ENCODE measurements at regions not wholly inside any gene's neighbourhood (a gene's known extent, or its start where the extent isn't known, plus 50 kb on each side); places are given as distances from the start of the nearest gene placed in this dataset.

GRCh38 chr7:25754333-25754732 is 397.7 kb upstream of the NFE2L3 start:
- Histone ChIP-seq H3K9ac (ENCODE audit: low read length) (no peak overlapping the region), H2AFZ (ENCODE audit: insufficient read depth, low read depth, low read length, poor library complexity, severe bottlenecking) (no peak overlapping the region), H3K4me2 (replicated peaks; ENCODE audit: low read depth, low read length, poor library complexity, severe bottlenecking) (no peak overlapping the region), H3K36me3 (replicated peaks in 1 of 2; ENCODE audit: control extremely low read depth in 1 of 2, control insufficient read depth in 1 of 2, extremely low read depth in 1 of 2, insufficient read depth in 2 of 2, low read length in 1 of 2) (no peaks in the 10 kb centered on the region), H3K4me1 (ENCODE audit: control insufficient read depth in 2 of 2, insufficient read depth in 2 of 2, low read length in 2 of 2) (no peaks in the 10 kb centered on the region), H3K9me3 (ENCODE audit: control extremely low read depth in 1 of 3, control insufficient read depth in 2 of 3, insufficient read depth in 1 of 3, low read length in 2 of 3) (no peaks in the 10 kb centered on the region), H3K27ac (ENCODE audit: low read length in 2 of 2) (no peak overlapping the region), H3K4me3 (ENCODE audit: control extremely low read depth in 1 of 5, extremely low read depth in 1 of 5, insufficient read depth in 1 of 5, low read depth in 2 of 5, low read length in 4 of 5) (no peak overlapping the region), H4K20me1 (ENCODE audit: control insufficient read depth, insufficient read depth, low read length, poor library complexity, severe bottlenecking) (no peaks in the 10 kb centered on the region), H3K79me2 (ENCODE audit: control insufficient read depth, insufficient read depth, low read length) (no peaks in the 10 kb centered on the region), H3K27me3 (replicated peaks in 1 of 4; ENCODE audit: control extremely low read depth in 1 of 4, control insufficient read depth in 3 of 4, insufficient read depth in 4 of 4, low read length in 3 of 4) (peaks cover 0 to 5% (median 0%) of the 10 kb centered on the region in 4 experiments)
- ChIA-PET CTCF (no interaction called here), POLR2A (no interaction called here)
- intact Hi-C loops (cut with micrococcal nuclease): no loop called here
- no peak for ATAC-seq (ENCODE audit: low read depth)
- no peak for TF ChIP-seq EZH2 (IDR thresholded peaks at IDR 0.05; ENCODE audit: borderline replicate concordance, insufficient read depth, low read depth, low read length, poor library complexity, severe bottlenecking)
- TF ChIP-seq, protein P1, sequence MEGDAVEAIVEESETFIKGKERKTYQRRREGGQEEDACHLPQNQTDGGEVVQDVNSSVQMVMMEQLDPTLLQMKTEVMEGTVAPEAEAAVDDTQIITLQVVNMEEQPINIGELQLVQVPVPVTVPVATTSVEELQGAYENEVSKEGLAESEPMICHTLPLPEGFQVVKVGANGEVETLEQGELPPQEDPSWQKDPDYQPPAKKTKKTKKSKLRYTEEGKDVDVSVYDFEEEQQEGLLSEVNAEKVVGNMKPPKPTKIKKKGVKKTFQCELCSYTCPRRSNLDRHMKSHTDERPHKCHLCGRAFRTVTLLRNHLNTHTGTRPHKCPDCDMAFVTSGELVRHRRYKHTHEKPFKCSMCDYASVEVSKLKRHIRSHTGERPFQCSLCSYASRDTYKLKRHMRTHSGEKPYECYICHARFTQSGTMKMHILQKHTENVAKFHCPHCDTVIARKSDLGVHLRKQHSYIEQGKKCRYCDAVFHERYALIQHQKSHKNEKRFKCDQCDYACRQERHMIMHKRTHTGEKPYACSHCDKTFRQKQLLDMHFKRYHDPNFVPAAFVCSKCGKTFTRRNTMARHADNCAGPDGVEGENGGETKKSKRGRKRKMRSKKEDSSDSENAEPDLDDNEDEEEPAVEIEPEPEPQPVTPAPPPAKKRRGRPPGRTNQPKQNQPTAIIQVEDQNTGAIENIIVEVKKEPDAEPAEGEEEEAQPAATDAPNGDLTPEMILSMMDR (IDR thresholded peaks at IDR 0.05): no peak
- Mint-ChIP-seq H3K9me3 (ENCODE audit: insufficient read depth) (no peaks in the 10 kb centered on the region), H3K4me3 (no peak overlapping the region), H3K27ac (no peak overlapping the region), H3K4me1 (no peaks in the 10 kb centered on the region), H3K27me3 (peaks cover 23% of the 10 kb centered on the region)
- WGBS (ENCODE audit: insufficient coverage): 97% methylated on average over 6 of the region's 7 CpGs
- no peak for DNase-seq

DNA sequence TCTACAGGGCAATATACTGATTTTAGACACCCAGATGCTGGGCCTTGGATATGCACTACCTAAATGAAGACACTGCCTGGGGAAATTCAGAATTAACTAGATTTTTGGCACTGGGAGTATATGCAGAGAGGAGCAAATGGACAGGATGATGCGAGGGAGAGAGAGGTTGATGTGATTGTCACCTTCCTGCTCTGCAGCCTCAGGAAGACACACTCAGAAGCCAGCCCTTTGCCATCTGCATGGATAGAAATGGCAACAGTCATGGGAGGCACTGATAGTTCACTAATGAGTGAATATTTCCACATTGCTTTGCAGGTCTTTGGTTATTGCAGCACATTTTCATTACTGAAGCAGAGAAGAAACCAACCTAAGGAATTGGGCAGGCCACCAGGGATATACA is 397.2 kb upstream of the NFE2L3 start:
- ChIA-PET CTCF (no interaction called here), POLR2A (no interaction called here)
- H3K4me1 Mint-ChIP-seq: no peaks in the 10 kb centered on the region
- no peaks in the 10 kb centered on the region for H3K9me3 Mint-ChIP-seq (ENCODE audit: insufficient read depth)
- no peak overlapping the region for H3K9ac ChIP-seq (ENCODE audit: low read length)
- no peaks in the 10 kb centered on the region for H3K4me1 ChIP-seq (ENCODE audit: control insufficient read depth in 2 of 2, insufficient read depth in 2 of 2, low read length in 2 of 2)
- peaks cover 0 to 5% (median 0%) of the 10 kb centered on the region in 4 experiments for H3K27me3 ChIP-seq (replicated peaks in 1 of 4; ENCODE audit: control extremely low read depth in 1 of 4, control insufficient read depth in 3 of 4, insufficient read depth in 4 of 4, low read length in 3 of 4)
- H3K27ac ChIP-seq (ENCODE audit: low read length in 2 of 2): no peak overlapping the region
- H3K27me3 Mint-ChIP-seq: peaks cover 23% of the 10 kb centered on the region
- no peak overlapping the region for H3K4me3 Mint-ChIP-seq
- H3K27ac Mint-ChIP-seq: no peak overlapping the region
- 70% methylated on average over 1 of the region's 1 CpG for WGBS (ENCODE audit: insufficient coverage)
- no peak overlapping the region for H2AFZ ChIP-seq (ENCODE audit: insufficient read depth, low read depth, low read length, poor library complexity, severe bottlenecking)
- no peaks in the 10 kb centered on the region for H4K20me1 ChIP-seq (ENCODE audit: control insufficient read depth, insufficient read depth, low read length, poor library complexity, severe bottlenecking)
- intact Hi-C loops (cut with micrococcal nuclease): no loop called here
- DNase-seq (no peak), ATAC-seq (ENCODE audit: low read depth) (no peak)
- H3K4me3 ChIP-seq (ENCODE audit: control extremely low read depth in 1 of 5, extremely low read depth in 1 of 5, insufficient read depth in 1 of 5, low read depth in 2 of 5, low read length in 4 of 5): no peak overlapping the region
- TF ChIP-seq, protein P1 (IDR thresholded peaks at IDR 0.05): no peak
- TF ChIP-seq EZH2 (IDR thresholded peaks at IDR 0.05; ENCODE audit: borderline replicate concordance, insufficient read depth, low read depth, low read length, poor library complexity, severe bottlenecking): no peak
- no peak overlapping the region for H3K4me2 ChIP-seq (replicated peaks; ENCODE audit: low read depth, low read length, poor library complexity, severe bottlenecking)
- H3K79me2 ChIP-seq (ENCODE audit: control insufficient read depth, insufficient read depth, low read length): no peaks in the 10 kb centered on the region
- no peaks in the 10 kb centered on the region for H3K9me3 ChIP-seq (ENCODE audit: control extremely low read depth in 1 of 3, control insufficient read depth in 2 of 3, insufficient read depth in 1 of 3, low read length in 2 of 3)
- no peaks in the 10 kb centered on the region for H3K36me3 ChIP-seq (replicated peaks in 1 of 2; ENCODE audit: control extremely low read depth in 1 of 2, control insufficient read depth in 1 of 2, extremely low read depth in 1 of 2, insufficient read depth in 2 of 2, low read length in 1 of 2)
